K562 (cell line): ENCODE measurements at regions not wholly inside any gene's neighbourhood (a gene's known extent, or its start where the extent isn't known, plus 50 kb on each side); places are given as distances from the start of the nearest gene placed in this dataset.

Experiments
- ATF1 ChIP-seq, 2 experiments: fragments of 450-650 bp in 1 of 2; IDR thresholded peaks; 2 replicates each; pipeline ENCODE4 v1.6.1; 2016; ENCODE audit warnings: missing compliant biosample characterization in 1 of 2, missing genetic modification characterization in 1 of 2
- ATF2 ChIP-seq: sonication (generic); formaldehyde crosslinking; IDR thresholded peaks from 2 replicates; pipeline ENCODE4 v1.8.1; 2022; ENCODE audit warnings: missing genetic modification reagents
- ATF3 ChIP-seq, 2 experiments: fragments of 450-650 bp in 1 of 2; sonication (generic) in 1 of 2; formaldehyde crosslinking in 1 of 2; IDR thresholded peaks in 1 of 2; conservative IDR thresholded peaks in 1 of 2; 2 replicates each; pipeline versions ENCODE4 v1.6.1 to v1.8.1; 2016 to 2023; ENCODE audit warnings: mild to moderate bottlenecking in 2 of 2, moderate library complexity in 2 of 2, inconsistent platforms in 1 of 2, missing genetic modification reagents in 1 of 2
- CTCF ChIP-seq, 3 experiments: IDR thresholded peaks in 2 of 3; conservative IDR thresholded peaks in 1 of 3; 2 replicates each; pipeline ENCODE4 v1.5.1; 2011 to 2012; ENCODE audit warnings: low read length in 3 of 3, mild to moderate bottlenecking in 3 of 3, control low read depth in 2 of 3, improper control_type of control experiment in 1 of 3, inconsistent platforms in 1 of 3, low read depth in 1 of 3, mixed read lengths in 1 of 3, moderate library complexity in 1 of 3; ENCODE audit not compliant: insufficient read depth in 2 of 3
- ETS1 ChIP-seq: conservative IDR thresholded peaks from 2 replicates; pipeline ENCODE4 v1.6.1; 2011; ENCODE audit warnings: low read depth, mild to moderate bottlenecking, low read length; ENCODE audit not compliant: control insufficient read depth
- HMGN3 ChIP-seq: IDR thresholded peaks from 2 replicates; pipeline ENCODE4 v1.6.1; 2011; ENCODE audit warnings: borderline replicate concordance, low read depth, mild to moderate bottlenecking, mixed read lengths, low read length; ENCODE audit not compliant: insufficient read length; ENCODE audit errors: extremely low read depth
- MAFK ChIP-seq: IDR thresholded peaks from 2 replicates; pipeline ENCODE4 v1.6.1; 2011; ENCODE audit warnings: low read length, improper control_type of control experiment
- NONO ChIP-seq, 2 experiments: fragments of 200-400 bp in 1 of 2; fragments of 450-650 bp in 1 of 2; formaldehyde crosslinking in 1 of 2; IDR thresholded peaks; 2 replicates each; pipeline ENCODE4 v1.6.1; 2017; ENCODE audit warnings: low read depth in 2 of 2, mild to moderate bottlenecking in 2 of 2, moderate library complexity in 2 of 2, low read length in 1 of 2
- POLR2A ChIP-seq: fragments of 450-650 bp; conservative IDR thresholded peaks from 2 replicates; pipeline ENCODE4 v1.6.1; 2016
- POLR2B ChIP-seq: fragments of 450-650 bp; IDR thresholded peaks from 2 replicates; pipeline ENCODE4 v1.6.1; 2018; ENCODE audit warnings: low read depth; ENCODE audit not compliant: partially characterized antibody
- ZNF239 ChIP-seq: fragments of 250-450 bp; sonication (Bioruptor Pico); IDR thresholded peaks from 2 replicates; pipeline ENCODE4 v1.4.0; 2020; ENCODE audit warnings: mild to moderate bottlenecking
- ZNF395 ChIP-seq: fragments of 200-800 bp; sonication (Bioruptor generic); IDR thresholded peaks from 2 replicates; pipeline ENCODE4 v1.6.1; 2017; ENCODE audit warnings: missing genetic modification characterization, missing compliant biosample characterization

- TF ChIP-seq HMGN3 (no peak), NONO (IDR thresholded peaks at IDR 0.05; ENCODE audit: low read depth in 2 of 2, low read length in 1 of 2) (no peak), ZNF239 (no peak), ATF1 (CRISPR knock-in tag; IDR thresholded peaks at IDR 0.05) (no peak), ATF1 (tag; IDR thresholded peaks at IDR 0.05) (no peak), ATF2 (no peak), POLR2B (no peak), CTCF (IDR thresholded peaks at IDR 0.05 in 2 of 3, conservative IDR thresholded peaks at IDR 0.05 in 1 of 3; ENCODE audit: insufficient read depth in 2 of 3, low read depth in 1 of 3, low read length in 3 of 3) (no peak), ATF3 (IDR thresholded peaks at IDR 0.05) (no peak), ATF3 (CRISPR knock-in tag; conservative IDR thresholded peaks at IDR 0.05) (no peak), ZNF395 (no peak), POLR2A (no peak), ETS1 (no peak), MAFK (no peak)
Measured at GRCh38 chr22:49406047-49406650, 421.5 kb downstream of the BRD1 start.
